GF-D8 (cell line): ENCODE measurements at regions not wholly inside any gene's neighbourhood (a gene's known extent, or its start where the extent isn't known, plus 50 kb on each side); places are given as distances from the start of the nearest gene placed in this dataset.
"Not testable (repeated sequence)": the region's sequence is repeated elsewhere in the genome, so short reads cannot be mapped to it uniquely, and the experiment has no call there.

Experiments used
- DNase-seq: peaks from one replicate; lab custom pipeline; 2025; lab: John Stamatoyannopoulos, UW

DNA sequence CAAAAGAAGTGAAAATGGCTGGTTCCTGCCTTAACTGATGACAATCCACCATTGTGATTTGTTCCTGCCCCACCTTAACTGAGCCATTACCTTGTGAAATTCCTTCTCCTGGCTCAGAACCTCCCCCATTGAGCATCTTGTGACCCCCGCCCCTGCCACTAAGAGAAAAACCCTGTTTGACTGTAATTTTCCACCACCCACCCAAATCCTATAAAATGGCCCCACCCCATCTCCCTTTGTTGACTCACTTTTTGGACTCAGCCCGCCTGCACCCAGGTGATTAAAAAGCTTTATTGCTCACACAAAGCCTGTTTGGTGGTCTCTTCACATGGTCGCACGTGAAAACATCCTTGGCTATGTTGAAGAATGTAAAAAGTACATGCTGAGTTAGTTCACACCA, 197.6 kb upstream of the FBN2 start:
- DNase-seq, result not testable (repeated sequence)

DNA sequence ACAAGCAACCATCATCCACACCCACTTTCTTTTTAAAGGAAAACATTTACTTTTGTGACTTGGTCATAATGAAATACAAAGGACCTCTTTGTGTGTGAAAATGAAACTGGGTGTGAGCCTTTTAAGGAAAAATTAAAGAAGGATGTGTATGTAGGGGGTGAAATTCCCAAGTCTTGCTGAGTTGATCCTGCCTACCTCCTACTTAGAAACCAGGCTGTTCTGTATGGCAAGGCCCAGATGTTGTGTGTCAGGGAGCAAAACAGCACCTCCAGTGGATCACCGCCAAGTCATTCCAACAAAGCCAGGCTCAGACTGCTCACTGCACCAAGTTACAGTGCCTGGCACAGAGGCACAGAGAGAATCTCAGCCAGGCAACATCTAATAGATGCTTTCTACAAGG, 198.5 kb upstream of the FBN2 start:
- no peak for DNase-seq

DNA sequence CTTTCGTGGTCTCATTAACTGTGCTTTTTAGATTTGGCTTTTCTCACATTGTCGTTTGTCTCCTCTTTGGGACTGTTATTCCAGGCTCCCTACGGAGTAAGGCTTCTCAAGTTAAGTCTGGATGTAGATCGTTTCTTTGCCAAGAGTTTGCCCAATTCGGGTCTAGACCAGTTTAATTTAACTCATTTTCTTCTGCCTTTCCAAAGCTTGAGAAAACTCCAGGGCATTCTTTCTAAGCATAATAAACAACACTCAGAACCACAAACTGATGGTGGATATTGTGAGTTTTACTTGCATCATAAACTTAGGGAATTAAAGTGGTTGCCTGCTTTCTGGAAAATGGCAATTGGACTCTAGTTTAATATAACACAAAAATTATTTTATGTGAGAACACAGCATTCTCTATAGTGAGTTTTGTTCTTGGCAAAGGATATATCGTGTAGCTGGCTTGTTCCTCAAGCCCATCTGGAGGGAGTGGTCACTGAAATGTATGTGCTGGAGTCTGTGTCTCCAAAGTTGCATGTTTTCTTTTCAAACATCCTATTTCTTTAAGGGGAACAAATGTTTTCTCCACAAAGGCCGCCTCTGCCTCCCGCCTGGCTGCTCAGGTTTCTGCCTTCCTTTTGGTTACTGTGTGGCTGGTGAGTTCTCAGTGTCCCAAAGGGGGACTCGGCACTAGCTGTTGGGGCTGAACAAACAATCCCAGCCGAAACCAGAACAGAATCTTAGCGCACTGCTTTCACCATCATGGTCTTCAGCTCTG, 211.3 kb upstream of the FBN2 start:
- no peak for DNase-seq

DNA sequence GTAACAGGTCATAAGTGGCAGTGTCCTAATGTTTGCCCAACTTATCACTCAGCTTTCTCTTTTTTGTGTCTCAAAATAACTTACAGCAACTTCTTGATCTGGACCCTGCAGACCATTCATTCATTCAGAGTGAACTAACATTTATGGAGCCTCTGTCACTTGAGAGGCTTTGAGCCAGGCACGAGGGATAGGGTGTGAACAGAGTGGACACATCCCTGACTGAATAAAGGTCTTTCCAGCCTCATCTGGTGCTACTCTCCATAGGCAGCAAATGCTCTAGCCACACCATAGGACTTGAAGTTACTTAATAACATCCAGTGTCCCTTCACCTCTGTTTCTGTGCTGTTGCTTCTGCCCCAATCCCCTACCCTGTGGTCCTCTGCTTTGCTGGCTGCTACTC, 212.1 kb upstream of the FBN2 start:
- no peak for DNase-seq

DNA sequence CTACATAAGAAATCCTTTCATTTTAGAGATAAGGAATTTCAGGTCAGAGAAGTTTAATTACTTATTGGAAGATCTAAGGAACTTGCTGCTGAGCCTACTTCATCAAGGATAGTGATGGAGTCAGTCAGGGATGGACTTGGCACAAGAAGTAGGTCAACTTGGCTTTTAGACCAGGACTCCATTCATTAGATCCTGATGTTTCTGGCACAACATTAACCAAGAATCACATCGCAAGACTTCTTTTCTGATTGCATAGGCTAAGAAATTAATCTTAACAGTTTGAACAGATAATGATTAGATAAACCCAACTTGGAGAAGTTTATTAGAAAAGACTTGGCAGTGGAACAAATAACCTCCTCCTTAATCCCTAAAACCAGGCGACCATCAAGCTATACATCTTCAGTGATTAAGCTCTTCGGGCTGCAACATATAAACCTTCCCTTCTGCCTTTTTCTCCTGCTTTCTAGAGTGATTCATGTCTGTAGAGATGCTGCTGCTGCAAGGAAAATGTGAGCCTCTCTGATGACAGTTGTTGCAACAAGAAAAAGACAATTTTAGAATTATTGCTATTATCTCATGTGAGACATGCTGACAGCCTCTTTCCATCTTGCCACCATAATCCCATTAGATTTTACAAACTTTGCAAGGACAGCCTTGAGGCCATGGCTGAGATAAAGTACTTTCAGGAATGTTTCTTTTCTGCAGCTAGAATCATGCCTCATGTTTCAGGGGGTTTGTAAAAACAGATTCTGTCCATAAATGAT, 207.9 kb upstream of the SLC27A6 start:
- DNase-seq, result no peak

DNA sequence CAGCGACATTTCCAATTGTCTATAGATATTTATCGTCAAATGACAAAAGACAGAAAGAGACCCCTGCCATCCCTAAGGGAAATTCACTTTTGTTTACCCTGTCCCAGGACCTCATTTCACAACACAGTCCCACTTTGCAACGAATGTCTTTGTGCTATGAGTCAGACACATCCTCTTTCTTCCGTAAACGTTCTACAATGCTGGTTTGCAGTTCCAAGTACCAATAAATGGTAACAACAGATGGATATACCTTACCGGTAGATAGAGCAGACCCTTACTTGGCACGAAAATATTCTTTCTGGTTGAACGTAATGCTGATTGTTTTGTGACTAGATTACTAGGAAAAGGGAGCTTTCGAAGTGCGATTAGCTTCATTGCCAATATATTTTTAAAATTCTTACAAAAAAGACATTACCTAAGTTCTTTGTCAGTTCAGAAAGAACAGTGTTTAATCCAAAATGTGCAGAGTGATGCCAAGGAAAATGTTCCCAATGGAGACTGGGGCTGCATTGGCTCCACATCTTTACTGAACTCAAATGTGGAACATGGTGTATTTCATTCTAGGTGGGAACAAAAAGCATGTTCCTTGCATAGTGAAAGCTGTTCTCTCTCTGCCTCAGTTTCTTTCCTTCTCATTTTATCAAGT, 202.5 kb upstream of the SLC27A6 start:
- no peak for DNase-seq

DNA sequence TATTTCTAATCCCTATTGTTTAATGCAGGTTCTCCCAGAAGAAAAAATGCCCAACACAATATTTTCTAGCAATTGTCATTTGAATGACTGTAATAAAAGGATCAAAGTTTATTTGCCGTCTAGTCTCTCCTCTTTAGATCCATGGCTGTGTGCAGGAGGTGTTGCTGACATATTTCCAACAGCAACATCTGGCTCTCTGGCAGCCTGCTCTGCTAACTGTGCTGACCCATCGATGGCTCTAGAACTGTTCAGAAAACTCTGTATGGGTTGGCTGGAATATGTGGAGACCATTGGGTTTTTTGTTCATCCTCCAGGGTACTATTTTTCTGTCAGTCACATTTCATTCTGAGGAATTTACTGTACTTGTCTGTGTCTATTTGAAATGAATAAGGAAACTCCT, 202.0 kb upstream of the SLC27A6 start:
- no peak for DNase-seq

DNA sequence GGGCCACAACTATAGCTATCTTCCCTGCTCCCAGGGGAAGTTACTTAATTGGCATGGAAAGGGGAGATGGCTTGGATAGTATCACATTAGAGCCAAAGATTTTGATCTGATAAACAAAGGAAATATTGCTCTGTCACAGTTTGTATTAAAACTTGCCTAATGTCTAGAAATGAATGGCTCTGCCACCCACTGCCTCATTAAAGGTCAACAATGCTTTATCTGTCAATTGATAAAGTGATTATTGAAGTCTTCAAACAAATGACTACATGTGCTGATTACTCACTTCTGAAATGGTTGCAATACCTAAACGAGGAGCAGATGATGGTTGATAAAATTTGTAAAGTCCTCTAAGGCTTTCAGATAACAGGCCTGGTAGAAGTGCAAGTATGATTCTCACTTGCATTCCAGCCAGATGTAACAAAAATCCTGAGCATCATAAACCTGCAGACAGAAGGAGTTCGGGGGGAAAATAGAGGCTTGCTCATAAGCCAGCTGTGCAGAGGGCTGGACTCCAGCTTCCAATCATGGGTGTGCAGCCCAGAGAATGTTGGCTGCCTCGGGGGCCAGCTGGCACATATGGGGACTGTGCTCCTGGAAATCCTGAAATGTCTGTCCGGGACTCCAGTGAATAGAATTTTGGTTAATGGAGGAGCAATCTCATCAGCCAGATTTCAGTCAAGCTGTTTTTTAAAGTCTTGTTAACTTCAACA, 200.5 kb upstream of the SLC27A6 start:
- DNase-seq, result no peak

DNA sequence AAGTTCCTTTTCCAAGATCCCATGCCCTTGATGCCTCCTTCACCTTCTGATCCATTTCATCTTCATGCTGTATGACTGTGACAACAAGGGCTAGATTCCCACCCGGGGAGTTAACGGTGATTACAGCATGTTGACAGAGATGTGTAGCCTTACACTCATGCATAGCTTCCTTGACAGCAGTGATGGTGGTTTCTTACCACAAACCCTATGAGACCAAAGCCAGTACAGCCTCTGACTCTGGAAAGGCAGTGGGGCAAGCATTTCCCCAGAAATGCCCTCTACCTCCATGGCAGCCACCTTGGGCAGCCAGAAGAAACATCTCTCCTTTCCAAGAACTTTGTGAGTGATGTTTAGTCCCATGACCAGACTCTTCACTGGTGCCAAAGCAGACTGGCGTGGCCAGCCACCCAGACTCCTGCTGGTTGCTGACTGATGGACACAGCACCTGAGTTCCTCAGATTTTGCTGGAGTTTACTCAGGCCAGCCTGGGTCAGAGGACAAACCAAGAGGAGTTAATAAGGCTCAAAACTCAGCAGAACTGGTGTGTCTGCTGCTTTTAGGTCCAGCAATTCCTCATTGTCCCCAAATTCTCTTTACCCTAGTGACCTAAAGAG, 199.7 kb upstream of the SLC27A6 start:
- DNase-seq, result no peak

DNA sequence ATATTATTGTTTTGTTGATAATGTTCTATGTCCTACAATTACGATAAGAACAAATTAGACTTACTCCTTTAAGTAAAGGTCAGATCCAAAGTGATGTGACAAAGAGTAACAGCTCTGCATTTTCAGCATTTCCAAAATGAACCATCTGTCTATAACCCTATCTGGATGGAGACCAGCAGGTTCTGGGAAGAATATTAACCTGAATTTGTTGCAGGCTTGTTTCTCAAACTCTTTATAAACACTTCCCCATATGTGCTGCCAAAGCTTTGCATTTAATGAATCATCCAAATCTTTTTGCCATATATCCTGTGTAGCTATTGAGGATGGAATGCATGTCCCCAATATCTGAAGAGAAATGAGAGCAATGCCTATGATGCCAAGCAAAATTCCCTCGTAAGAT, 198.9 kb upstream of the SLC27A6 start:
- DNase-seq, result no peak

DNA sequence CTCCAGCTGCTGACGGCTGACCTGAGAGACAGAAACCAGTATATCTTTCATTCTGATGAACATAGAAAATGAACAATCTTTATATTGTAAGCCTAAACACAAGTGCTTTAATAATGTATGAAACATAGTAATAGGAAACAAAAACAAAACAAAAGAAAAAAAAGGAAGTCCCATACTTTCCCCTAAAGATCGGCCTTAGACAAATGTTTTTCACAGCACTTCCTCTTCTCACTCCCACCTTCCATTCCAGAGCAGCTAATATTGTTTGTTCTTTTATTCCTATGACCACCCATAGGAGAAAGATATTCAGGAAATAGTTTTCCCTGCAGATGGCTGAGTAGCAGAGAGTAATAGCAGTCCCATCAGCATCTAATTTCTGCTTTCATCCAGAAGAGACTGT, 194.4 kb upstream of the SLC27A6 start:
- DNase-seq, result no peak

DNA sequence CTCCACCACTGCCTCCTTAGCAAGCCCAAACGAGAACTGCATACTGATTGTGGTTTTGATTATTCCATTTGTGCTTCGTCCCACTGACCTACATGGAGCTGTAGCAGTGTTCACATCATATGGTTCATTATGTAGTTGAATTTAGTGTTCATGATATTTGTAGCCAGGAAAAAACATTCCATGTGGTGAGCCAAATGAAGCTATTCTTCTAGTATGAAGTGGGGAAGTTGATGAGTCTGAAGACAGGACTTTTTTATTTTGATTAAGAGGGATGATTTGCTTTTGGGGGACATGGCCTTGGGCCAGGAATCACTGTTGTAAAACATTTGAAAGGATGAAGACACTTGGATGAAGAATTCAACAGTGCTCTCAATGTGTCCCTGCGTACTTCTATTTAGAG, 192.9 kb upstream of the SLC27A6 start:
- no peak for DNase-seq

DNA sequence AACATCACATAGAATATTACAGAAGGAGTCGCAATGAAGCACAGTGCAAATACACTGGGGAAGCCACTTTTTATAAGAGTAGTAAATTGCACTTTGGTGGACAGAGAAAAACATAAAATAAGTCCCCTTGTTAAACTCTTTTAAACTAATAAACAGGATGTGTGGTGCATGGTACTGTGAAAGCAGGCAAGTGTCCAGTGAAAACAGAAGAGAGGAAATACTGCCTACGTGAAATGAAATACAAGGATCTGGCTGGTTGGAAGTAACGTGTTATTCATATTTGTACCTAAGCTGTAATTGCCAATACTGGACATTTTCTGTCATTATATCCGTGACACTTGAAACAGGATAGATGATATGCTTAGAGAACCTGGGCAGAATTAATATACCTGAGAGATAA, 191.9 kb upstream of the SLC27A6 start:
- DNase-seq, result no peak

DNA sequence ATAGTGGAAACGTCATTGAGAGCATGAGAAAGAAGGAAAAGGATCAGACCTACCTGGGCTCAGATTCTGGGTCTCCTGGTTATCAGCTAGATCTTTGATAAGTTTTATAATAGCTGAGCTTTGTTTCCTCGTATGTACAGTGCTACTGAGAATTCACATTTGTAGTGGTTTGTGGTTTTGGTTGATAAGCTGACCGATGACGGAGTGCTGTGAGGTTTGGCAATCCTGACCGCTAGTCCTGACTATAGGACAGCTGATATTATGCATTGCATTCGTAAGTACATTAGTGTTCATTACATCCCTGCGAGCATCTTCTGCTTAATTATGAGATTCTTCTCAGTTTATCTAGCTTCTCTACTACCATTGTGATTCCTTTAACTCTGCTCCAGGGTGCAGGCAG, 190.7 kb upstream of the SLC27A6 start:
- DNase-seq, result peak; percentile 0

DNA sequence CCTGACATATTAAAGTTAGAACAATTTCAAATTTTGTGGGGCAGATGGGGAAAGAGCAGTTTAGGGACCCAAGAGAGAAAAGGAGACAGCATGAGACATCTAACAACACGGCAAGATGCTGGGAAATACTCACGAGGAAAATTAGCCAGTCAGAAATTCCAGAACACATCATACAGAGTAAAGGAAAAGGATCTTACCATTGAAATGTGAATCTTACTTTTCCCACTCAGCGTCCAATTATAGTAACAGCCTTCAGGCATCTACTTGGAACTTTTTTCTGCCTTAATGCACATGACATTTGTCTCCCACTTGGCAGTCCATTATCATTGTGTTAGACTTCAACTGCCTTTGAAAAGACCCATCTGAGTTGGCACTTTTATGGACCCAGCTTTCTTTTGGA, 189.7 kb upstream of the SLC27A6 start:
- DNase-seq, result no peak

DNA sequence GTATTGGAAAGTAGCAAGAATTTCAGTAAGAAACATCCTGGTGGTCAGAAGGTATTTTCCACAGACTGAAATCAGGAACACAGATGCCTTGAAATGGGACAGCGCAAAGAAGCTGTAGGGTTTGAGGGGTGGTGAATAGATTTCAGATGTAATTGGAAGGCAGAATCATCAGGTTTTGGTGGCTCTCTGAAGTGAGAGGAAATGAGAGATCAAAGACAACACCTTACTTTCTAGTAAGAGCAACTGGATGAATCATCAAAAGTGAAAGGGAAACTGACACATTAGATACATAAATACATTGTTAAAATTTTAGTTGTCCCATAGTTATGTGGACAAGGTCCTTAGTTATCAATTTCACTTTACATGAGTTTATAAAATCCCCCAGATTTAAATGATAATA, 188.2 kb upstream of the SLC27A6 start:
- DNase-seq, result no peak

DNA sequence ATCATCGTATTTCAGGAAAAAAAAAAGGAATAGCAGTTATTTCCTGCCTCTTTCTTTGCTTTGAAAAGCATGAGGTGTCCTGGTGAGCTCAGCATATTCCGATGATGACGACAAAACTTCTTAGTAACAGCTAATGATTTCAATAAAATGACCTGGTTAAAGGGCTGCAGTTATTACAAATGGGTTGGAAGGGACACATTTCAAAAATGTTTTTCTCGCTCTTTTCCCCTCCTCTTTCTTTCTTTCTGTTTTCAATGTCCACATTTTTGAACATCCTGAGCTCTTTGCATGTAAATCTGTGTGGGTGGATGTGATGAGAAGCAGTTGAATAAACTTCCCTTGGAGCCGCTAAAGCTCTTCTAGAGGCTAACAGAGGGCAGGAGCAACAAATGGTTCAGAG, 186.8 kb upstream of the SLC27A6 start:
- no peak for DNase-seq

DNA sequence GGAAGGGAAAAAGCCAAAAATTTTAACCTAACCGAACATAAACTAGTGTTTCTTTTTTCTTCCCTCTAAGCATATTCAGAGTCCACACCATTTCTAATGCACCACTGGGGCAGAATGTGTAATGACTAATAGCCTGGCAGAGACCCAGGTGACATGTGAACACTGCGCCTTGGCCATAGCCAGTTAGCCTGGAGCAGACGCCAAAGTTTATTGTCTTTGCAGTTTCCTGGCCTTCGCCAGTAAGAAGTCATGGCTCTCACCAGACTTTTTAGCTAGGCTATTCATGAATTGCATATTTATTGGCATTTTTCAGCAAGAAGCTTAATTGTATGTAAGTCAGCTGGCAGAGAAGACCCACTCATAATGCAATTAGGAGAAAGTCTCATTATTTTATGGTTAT, 182.8 kb upstream of the SLC27A6 start:
- DNase-seq, result no peak

DNA sequence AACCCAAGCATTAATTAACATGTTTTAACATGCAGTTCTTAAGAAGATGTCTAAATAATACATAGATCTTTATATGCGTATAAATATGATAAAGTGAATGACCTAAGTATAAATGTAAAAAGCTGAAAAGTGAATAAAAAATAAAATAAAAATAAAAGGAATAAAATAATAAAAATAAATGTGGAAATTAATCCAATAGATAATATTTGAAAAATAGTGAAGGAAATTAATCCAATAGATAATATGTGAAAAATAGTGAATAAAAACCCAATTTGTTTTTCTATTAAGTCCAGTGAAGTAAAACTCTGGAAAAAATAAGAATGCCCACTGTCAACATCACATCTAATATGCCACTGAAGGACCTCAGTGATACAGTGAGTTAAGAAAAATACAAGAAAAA, 180.6 kb upstream of the SLC27A6 start:
- no peak for DNase-seq

DNA sequence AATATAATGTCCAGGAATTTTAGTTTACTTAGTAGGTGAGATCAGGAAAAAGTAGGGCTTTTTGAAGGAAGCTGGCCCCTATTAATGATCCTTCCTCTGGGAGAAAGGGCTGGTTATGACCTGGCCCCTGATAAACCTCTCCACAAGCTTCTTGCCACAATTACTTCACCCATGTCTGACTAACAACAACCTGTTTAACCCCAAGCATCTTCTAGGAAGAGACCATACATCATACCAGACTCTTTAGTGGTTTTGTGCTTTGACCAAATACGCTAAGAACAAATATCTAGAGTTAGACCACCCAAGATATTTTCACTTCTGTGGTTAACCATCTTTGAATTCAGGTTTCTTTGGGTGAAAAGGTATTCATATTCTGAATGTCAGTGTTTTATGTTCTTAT, 174.0 kb upstream of the SLC27A6 start:
- no peak for DNase-seq

DNA sequence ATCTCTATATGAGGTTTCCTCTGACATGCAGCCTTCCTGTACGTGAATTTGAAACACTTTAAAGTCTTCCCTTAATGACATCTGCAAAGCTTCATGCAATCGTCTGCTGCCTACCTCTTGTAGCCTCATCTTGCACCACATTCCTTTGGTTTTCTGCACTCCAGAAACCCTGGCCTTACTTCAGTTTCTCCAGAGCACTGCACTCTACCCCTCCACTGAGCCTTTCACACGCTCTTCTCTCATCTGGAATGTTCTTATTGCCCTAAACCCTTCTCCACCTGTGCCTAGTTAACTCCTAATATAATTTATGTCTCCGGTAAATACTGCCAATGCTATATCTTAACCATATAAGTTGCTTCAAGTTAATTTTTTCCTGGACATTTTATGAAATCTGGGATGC, 168.8 kb upstream of the SLC27A6 start:
- DNase-seq, result no peak

DNA sequence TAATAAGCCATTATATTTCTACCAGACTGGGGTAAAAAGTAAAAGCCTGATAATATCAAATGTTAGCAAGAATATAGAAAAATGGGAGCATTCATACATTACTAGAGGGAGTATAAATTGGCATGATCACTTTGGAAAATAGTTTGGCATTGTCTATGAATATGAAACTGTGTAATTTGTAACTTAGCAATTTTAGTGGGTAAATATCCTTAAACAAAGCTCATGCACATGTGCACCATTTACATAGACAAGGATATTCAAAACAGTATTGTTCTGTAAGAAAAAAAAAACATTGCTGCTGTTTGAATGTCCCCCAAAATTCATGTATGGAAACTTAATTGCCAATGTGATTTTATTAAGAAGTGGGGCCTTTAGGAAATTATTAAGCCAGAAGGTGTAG, 166.4 kb upstream of the SLC27A6 start:
- DNase-seq, result no peak
